Endodermal cell (in vitro differentiated cells): ENCODE measurements at regions not wholly inside any gene's neighbourhood (a gene's known extent, or its start where the extent isn't known, plus 50 kb on each side); places are given as distances from the start of the nearest gene placed in this dataset.

Experiments
- DNase-seq: peaks from one replicate; pipeline ENCODE4 v3.0.0-alpha.2; 2017
- H3K27ac ChIP-seq: 2 replicates; pipeline ENCODE4 v1.5.1; 2013; ENCODE audit warnings: mild to moderate bottlenecking, low read depth, low read length, moderate library complexity
- H3K27me3 ChIP-seq: 2 replicates; pipeline ENCODE4 v1.6.1; 2013; ENCODE audit warnings: mild to moderate bottlenecking, low read length, moderate library complexity; ENCODE audit not compliant: insufficient read depth, control insufficient read depth, poor library complexity, severe bottlenecking
- H3K36me3 ChIP-seq: 2 replicates; pipeline ENCODE4 v1.7.0; 2013; ENCODE audit warnings: mild to moderate bottlenecking, low read length, moderate library complexity; ENCODE audit not compliant: control insufficient read depth, insufficient read depth
- H3K4me1 ChIP-seq: one replicate; pipeline ENCODE4 v1.7.0; 2013; ENCODE audit warnings: low read length; ENCODE audit not compliant: control insufficient read depth, insufficient read depth
- H3K4me3 ChIP-seq: 2 replicates; pipeline ENCODE4 v1.5.1; 2013; ENCODE audit warnings: mild to moderate bottlenecking, low read length, moderate library complexity
- H3K9ac ChIP-seq: 2 replicates; pipeline ENCODE4 v1.6.1; 2013; ENCODE audit warnings: mild to moderate bottlenecking, low read length, moderate library complexity; ENCODE audit not compliant: poor library complexity, severe bottlenecking; ENCODE audit errors: extremely low read depth
- H3K9me3 ChIP-seq: 2 replicates; pipeline ENCODE4 v1.6.1; 2013; ENCODE audit warnings: mild to moderate bottlenecking, low read length, moderate library complexity; ENCODE audit not compliant: control insufficient read depth
- H3K27ac Mint-ChIP-seq: 2 replicates; pipeline ENCODE4 v1.8.0; 2020; ENCODE audit warnings: mixed read lengths
- H3K27me3 Mint-ChIP-seq: 2 replicates; pipeline ENCODE4 v1.8.0; 2021; ENCODE audit warnings: mild to moderate bottlenecking, mixed read lengths; ENCODE audit not compliant: insufficient read depth
- H3K36me3 Mint-ChIP-seq: 2 replicates; pipeline ENCODE4 v1.8.0; 2020; ENCODE audit warnings: low read depth, mixed read lengths
- H3K4me1 Mint-ChIP-seq: 2 replicates; pipeline ENCODE4 v1.8.0; 2020; ENCODE audit warnings: mixed read lengths
- H3K4me3 Mint-ChIP-seq: 2 replicates; pipeline ENCODE4 v1.8.0; 2020; ENCODE audit warnings: mild to moderate bottlenecking, moderate library complexity, mixed read lengths
- H3K9me3 Mint-ChIP-seq: 2 replicates; pipeline ENCODE4 v1.8.0; 2020; ENCODE audit warnings: mild to moderate bottlenecking, mixed read lengths
- CTCF ChIP-seq: fragments of 200-600 bp; sonication (generic); conservative IDR thresholded peaks from 2 replicates; pipeline ENCODE4 v1.5.0; 2021; ENCODE audit warnings: antibody characterized with exemption, mild to moderate bottlenecking
- WGBS, 2 experiments: methylation state at CpG; one replicate each; pipeline versions ENCODE4 v1.1.5 to v1.1.7; 2013; ENCODE audit warnings: missing lambda C conversion rate in 2 of 2, mixed read lengths in 1 of 2; ENCODE audit not compliant: insufficient coverage in 1 of 2, insufficient read length in 1 of 2; 5-methylcytosine and 5-hydroxymethylcytosine counted together

- no peaks in the 10 kb centered on the region for H3K36me3 ChIP-seq
- H3K27ac ChIP-seq: no peak overlapping the region
- Mint-ChIP-seq H3K4me1 (peaks cover 60% of the 10 kb centered on the region), H3K36me3 (no peaks in the 10 kb centered on the region), H3K4me3 (no peak overlapping the region), H3K27ac (no peak overlapping the region), H3K27me3 (no peaks in the 10 kb centered on the region), H3K9me3 (no peaks in the 10 kb centered on the region)
- H3K4me1 ChIP-seq: peaks cover 22% of the 10 kb centered on the region
- H3K9ac ChIP-seq: no peak overlapping the region
- no peak for TF ChIP-seq CTCF
- WGBS, 2 experiments: 100% methylated on average over 1 of the region's 1 CpG; no CpG with 5 or more reads in 1 of the 2 experiments
- H3K4me3 ChIP-seq: no peak overlapping the region
- no peaks in the 10 kb centered on the region for H3K27me3 ChIP-seq
- DNase-seq: no peak
- H3K9me3 ChIP-seq: no peaks in the 10 kb centered on the region
Observed at GRCh38 chr10:83952314-83952713, 187.0 kb upstream of the GHITM start.

GRCh38 chr10:83953589-83953988 lies 185.7 kb upstream of the GHITM start:
- Histone ChIP-seq H3K4me1 (peaks cover 29% of the 10 kb centered on the region), H3K9ac (no peak overlapping the region), H3K27ac (no peak overlapping the region), H3K4me3 (no peak overlapping the region), H3K27me3 (no peaks in the 10 kb centered on the region), H3K9me3 (no peaks in the 10 kb centered on the region), H3K36me3 (no peaks in the 10 kb centered on the region)
- no peaks in the 10 kb centered on the region for H3K27me3 Mint-ChIP-seq
- WGBS, 2 experiments: 78% methylated on average over 2 of the region's 2 CpGs; no CpG with 5 or more reads in 1 of the 2 experiments
- no peaks in the 10 kb centered on the region for H3K36me3 Mint-ChIP-seq
- no peak for DNase-seq
- peaks cover 73% of the 10 kb centered on the region for H3K4me1 Mint-ChIP-seq
- H3K4me3 Mint-ChIP-seq: no peak overlapping the region
- TF ChIP-seq CTCF: no peak
- no peak overlapping the region for H3K27ac Mint-ChIP-seq
- H3K9me3 Mint-ChIP-seq: no peaks in the 10 kb centered on the region

GRCh38 chr10:83954193-83954799 lies 185.0 kb upstream of the GHITM start:
- no peak for TF ChIP-seq CTCF
- Mint-ChIP-seq H3K4me1 (peaks cover 74% of the 10 kb centered on the region), H3K27me3 (no peaks in the 10 kb centered on the region), H3K9me3 (no peaks in the 10 kb centered on the region), H3K4me3 (no peak overlapping the region), H3K36me3 (no peaks in the 10 kb centered on the region), H3K27ac (no peak overlapping the region)
- no peak for DNase-seq
- Histone ChIP-seq H3K9me3 (no peaks in the 10 kb centered on the region), H3K27ac (no peak overlapping the region), H3K4me1 (peaks cover 29% of the 10 kb centered on the region), H3K36me3 (no peaks in the 10 kb centered on the region), H3K9ac (no peak overlapping the region), H3K4me3 (no peak overlapping the region), H3K27me3 (no peaks in the 10 kb centered on the region)
- WGBS, 2 experiments: 67% methylated on average over 4 of the region's 4 CpGs; no CpG with 5 or more reads in 1 of the 2 experiments
